HG03457 (cell line): ENCODE measurements at regions not wholly inside any gene's neighbourhood (a gene's known extent, or its start where the extent isn't known, plus 50 kb on each side); places are given as distances from the start of the nearest gene placed in this dataset.
"Not testable (repeated sequence)": the region's sequence is repeated elsewhere in the genome, so short reads cannot be mapped to it uniquely, and the experiment has no call there.

ENCODE experiments used
- ATAC-seq: cut with Tn5 transposase; IDR thresholded peaks from one replicate; pipeline ENCODE4 v1.9.1; 2021; ENCODE audit warnings: moderate number of reproducible peaks; ENCODE audit not compliant: unreplicated experiment

DNA sequence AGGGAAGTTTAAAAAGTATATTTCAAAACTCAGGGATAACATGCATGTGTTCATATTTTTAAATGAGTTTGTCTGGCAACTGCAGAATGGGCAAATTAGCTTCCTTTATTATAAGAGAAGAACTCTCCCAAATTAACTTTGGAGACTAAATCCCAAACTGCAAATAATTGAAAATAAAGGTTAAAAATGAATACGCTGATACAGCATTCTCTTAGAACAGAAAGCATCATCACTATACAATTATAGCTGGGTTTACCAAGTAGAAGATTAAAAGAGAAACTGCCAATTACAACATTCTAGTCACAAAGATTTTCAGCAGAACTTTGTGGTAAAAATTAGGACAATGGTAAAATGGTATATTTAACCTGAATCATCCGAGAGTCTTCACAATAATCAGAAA lies 73.3 kb downstream of the OLFM4 start:
- ATAC-seq, result no peak

DNA sequence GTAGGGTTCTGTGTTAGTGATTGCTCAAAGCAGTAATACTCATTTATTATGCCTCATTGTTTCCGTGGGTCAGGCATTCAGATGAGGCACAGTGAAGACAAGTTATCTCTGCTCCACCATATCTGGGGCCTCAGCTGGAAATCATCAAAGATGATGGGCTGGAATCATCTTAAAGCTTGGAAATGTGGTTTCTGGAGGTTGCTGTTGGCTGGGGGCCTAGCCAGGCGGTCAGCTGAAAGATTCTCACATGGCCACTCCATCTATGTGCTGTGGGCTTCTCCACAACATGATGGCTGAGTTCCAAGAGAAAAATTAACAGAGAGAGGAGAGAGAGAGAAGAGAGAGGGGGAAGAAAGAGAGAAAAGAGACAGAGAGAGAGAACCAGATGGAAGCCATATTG lies 75.5 kb downstream of the OLFM4 start:
- no peak for ATAC-seq

DNA sequence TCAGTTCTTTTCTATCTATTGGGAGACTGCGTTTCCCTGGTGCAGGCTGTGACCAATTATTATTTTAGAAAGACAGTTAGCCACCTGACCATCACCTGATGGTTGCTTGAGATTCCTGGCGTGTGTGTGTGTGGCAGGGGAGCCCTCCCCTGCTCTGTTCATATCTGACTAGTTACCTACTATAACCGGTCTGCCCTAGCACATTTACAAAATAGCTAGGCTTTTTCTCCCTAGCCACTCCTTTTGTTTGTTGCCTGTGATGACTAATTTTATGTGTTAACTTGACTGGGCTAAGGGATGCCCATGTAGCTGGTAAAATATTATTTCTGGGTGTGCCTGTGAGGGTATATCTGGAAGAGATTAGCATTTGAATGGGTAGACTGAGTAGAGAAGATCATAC lies 76.9 kb downstream of the OLFM4 start:
- no peak for ATAC-seq

DNA sequence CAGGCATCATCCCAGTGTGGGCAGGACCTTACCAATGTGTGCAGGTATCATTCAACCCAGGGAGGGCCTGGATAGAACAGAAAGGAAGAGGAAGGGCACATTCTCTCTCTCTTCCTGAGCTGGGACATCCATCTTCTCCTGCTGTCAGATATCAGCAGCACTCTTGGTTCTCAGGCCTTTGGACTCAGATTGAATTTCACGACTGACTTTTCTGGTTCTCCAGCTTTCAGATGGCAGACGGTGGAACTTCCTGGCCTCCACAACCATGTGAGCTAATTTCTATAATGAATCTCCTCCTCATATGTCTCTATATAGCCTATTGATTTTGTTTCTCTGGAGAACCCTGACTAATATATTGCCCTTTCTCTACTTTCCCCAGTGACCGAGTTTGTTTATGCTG lies 77.3 kb downstream of the OLFM4 start:
- no peak for ATAC-seq

DNA sequence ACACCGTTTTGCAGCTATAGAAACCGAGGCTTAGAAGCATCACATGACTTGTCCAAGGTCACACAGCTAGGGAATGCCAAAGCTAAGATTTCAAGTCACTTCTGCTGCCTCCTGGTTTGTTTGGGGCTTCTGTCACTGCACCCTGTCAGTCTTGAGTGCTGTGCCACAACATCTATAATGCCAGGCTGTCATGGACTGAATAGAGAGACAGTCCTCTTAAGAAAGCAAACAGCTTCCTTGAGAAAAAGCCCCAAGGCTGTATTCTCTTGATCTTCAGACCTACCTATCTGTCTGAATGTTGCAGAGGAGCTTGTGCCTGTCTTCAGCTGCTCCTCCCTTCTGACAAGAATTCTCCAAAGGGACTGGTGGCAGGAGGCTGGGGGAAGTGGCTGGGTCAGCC lies 81.6 kb downstream of the OLFM4 start:
- ATAC-seq, result no peak

DNA sequence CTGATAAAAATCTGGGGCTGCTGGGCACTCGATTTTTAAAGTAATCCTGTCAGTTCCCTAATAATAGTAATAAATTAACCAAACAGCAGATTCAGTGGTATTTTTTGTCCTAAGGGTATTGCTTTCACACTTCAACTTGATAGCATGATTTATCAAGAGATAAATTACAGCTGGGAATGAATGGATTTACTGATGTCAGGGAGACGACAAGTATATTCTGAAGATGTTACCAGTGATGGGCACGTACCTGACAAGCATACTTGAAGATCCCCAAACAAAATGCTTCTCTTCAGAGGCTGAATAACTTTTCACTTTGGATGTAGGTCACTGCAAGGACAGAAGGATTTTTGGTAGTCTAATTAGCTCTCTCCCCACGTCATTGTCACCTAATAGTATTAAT lies 82.0 kb downstream of the OLFM4 start:
- ATAC-seq, result no peak

DNA sequence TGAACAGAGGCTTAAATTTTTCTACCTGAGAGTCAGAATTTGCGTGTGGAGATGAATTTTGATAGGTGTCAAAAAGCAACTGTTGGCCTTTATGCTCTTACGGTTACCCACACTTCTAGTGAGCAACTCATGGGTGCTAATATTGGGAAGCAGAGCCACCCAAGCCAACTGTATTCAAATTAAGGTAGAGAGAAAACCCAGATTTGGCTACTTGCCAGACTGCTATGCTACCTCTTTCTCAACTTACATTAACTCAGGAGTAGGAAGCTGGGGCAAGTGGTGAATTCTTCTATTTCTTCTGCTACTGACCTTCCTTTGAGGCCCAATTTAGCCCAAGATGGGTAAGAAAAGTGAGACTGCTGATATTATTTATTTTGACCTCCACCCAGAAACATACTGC lies 83.9 kb downstream of the OLFM4 start:
- no peak for ATAC-seq

DNA sequence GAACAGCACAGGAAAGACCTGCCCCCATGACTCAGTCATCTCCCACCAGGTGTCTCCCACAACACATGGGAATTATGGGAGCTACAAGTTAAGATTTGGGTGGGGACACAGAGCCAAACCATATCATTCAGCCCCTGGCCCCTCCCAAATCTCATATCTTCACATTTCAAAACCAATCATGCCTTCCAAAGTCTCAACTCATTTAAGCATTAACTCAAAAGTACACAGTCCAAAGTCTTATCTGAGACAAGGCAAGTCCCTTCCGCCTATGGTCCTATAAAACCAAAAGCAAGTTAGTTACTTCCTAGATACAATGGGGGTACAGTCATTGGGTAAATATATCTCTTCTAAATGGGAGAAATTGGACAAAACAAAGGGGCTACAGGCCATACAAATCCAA lies 88.4 kb downstream of the OLFM4 start:
- ATAC-seq, result not testable (repeated sequence)

DNA sequence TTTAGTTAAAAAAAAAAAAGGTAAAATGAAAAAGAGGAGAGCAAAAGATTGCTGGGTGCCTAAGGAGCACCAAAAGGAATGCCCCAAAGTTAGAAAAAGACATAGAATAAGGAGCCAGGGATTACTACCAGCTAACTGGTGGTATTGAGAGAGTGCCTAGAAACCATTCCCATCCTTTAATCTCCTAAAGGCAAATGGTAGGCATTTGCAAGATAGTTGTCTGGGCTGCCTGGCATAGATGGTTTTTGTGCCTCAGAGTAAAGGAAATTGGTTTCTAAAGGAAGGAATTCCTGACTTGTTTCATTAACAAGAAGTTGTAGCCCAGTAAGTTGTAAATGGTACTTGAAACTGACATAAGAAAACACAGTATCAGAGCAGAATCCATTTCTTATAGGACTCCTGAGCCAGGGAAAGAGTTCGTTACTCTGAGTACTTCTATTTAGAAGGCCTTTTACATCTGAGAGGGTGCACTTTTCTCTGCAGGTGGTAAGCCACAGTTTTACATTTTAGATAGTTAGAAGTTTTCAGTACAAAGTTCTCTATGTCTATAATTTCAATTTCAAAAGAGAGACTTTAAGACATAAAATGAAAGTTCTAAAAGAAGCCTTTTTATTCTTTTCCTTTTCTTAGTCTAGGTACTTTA lies 92.6 kb downstream of the OLFM4 start:
- ATAC-seq, result no peak

DNA sequence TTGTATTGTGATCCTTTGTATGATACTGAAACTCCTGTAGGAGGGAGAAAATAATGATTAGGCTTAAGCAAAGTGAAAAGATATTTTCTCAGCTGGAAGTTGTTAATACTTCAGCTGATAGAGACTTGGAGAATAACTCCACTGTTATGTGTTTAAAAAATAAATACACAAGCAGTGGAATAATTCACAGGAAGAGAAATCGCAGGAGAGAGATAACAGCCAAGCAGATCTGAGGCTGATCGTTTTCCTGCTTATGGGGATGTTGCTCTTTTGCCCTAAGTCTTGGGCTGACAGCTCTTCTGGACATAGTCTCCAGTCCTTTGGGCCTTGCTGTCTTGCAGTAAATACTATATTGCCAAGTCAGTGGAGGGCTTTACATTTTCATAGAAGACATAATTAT lies 93.3 kb downstream of the OLFM4 start:
- no peak for ATAC-seq

DNA sequence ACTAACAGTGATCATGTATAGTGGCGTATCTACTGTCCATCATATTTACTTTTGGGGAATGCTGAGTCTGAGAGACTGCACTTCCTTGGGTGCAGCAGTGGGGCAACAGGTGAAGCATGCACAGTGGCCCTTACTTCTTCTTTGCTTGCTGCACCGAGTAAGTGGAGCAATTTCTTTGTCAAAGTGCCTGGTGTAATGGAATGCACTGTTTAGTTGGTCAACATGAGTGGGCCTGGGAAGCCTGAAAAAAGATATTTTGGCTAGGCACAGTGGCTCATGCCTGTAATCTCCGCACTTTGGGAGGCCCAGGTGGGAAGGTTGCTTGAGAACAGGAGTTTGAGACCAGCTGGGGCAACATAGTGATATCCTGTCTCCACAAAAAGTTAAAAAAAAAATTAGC lies 94.9 kb downstream of the OLFM4 start:
- no peak for ATAC-seq

DNA sequence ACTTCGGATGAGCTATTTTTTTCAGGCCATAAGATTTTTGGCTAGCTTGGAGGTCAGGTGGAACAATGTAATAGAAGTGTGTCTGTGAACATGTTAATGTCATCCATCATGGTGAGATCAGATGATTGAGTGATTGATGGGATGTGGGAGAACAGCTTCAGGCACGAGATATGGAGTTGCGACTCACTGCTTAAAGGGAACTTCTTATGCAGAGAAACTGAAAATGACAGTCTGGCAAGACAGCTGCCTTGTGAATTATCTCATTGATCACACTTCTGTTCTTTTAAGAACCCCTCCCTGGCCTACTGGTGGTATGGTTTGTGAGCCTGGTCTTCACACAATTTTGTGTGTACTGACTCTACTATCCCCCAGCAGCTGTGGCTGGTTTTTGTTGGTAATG lies 96.0 kb downstream of the OLFM4 start:
- no peak for ATAC-seq

DNA sequence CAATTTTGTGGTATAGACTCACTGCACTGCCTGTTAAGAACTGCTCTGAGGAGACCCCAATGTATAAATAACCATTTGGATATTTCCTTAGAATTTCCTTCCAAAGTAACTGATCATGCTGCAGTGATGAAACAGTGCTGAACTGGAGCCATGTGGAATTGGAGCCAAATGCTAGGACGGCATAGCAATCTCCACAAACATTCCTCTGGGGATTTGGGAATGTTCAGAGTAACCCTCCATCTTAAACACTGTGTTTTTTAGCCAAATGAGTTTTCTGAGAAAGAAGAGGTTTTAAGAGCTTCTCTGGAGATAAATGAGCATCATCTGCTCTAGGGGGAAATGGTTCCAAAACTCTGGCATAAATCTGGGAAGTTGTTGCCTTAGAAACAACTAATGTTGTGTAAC lies 98.2 kb downstream of the OLFM4 start:
- ATAC-seq, result no peak

DNA sequence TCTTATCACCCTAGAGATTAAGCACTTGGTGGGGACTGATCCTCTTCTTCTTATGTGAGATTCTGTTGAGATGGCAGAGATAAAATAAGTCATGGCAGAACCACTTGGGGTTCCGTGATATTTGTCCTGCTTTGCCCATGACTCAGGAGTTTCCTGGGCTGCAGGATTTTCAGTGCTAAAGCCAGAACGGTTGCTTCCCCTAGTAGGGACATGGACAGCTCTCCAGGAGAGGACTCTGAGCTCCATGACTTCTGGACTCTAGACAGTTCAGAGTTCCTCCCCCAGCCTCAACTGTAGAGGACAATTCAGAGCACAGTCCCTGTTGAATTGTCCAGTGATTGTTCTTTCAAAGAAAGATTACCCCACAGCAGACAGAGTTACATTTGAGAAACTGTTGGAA lies 98.8 kb downstream of the OLFM4 start:
- no peak for ATAC-seq

DNA sequence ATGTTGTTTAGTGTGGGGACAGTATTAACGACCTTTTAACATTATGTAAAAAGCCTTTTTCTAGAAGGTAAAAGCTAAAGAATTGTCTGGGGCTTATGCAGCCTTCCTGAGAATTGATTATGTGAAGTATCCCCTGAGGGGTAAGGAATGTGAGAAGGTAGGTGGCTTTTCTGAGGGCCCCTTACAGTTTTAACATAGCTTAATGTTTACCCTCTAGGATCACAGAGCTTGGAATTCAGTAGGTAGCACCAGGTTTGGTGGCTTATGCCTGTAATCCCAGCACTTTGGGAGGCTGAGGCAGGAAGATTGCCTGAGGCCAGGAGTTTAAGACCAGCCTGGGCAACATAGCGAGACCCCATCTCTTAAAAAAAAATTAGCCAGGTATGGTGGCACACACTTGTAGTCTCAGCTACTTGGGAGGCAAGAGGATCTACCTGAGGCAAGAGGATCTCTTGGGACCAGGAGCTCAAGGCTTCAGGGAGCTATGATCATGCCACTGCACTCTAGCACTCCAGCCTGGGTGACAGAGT lies 101.3 kb downstream of the OLFM4 start:
- no peak for ATAC-seq

DNA sequence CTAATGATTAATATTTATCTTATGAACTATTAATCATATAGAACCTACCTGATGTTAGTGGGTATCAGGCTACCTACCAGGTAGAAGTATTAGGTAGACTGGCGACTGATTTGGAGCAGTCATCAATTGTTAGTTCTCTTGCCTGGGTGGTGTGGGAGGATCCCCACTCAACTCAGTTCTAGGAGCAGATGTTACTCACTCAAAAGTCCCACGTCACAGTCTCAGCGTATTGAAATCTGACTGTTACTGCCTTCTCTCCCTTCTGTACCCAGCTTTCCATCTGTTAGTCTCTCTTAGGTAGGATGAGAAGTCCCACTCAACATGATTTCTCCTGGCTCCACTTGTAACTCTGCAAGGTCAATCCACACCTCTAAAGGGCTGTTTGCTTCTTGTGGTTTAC lies 102.7 kb downstream of the OLFM4 start:
- no peak for ATAC-seq

DNA sequence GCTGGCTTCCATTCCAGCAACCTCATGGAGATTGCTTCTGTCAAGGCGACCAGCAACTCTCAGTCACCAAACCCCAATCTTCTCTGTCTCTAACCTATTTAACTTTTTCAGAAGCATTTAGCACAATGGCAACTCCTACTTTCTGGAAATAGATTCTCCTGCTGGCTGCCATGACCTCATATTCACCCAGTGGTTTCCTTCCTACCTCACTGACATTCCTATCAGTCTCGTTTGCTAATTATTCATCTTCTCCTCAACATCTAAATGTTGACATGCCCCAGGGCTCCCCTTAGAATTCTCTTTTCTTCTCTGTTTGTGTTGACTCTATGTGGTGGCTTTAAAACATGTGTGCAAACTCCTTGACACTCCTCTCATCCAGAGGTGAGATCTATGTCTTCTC lies 106.7 kb downstream of the OLFM4 start:
- no peak for ATAC-seq

DNA sequence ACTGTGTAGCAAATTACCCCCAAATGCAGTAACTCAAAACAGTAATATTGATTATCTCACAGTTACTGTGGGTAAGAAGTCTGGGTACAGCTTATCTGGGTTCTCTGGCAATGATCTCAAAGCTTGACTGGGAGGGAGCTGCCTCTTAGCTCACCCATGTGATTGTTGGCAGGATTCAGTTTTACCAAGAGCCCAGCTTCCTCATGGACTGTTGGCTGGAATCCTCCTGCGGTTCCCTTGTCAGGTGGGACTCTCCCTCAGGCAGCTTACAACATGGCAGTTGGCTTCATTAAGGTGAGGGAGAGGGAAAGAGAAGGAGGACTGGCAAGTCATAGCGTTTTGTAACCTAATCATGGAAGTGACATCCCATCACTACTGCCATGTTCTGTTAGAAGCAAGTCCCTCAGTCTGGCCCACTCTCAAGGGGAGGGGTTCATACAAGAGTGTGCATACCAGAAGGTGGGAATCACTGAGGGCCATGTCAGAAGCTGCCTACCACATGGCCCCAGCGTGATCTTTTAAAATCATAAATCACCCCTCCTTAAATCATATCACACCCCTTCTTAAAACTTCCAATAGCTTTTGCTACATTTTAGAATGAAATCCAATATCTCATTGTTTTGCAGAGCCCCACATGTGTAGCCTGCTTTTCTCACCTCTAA lies 108.1 kb downstream of the OLFM4 start:
- ATAC-seq, result no peak

DNA sequence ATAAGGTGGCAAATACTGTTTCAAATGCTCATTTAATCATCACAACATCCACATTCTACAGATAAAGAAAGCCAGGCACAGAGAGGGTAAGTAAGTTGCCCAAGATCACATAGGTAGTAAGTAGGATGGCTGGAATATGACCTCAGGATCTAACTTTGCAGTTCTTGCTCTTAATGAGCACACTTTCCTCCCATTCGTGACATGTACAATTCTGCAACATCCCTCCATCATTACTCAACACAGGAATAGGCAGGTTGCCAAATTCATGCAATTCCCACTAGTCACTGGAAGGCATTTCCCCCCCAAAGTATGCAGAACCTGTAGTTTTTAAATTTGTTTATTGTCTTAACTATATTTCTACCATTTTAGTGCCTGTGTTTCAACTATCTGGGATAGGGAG lies 109.2 kb downstream of the OLFM4 start:
- ATAC-seq, result no peak

DNA sequence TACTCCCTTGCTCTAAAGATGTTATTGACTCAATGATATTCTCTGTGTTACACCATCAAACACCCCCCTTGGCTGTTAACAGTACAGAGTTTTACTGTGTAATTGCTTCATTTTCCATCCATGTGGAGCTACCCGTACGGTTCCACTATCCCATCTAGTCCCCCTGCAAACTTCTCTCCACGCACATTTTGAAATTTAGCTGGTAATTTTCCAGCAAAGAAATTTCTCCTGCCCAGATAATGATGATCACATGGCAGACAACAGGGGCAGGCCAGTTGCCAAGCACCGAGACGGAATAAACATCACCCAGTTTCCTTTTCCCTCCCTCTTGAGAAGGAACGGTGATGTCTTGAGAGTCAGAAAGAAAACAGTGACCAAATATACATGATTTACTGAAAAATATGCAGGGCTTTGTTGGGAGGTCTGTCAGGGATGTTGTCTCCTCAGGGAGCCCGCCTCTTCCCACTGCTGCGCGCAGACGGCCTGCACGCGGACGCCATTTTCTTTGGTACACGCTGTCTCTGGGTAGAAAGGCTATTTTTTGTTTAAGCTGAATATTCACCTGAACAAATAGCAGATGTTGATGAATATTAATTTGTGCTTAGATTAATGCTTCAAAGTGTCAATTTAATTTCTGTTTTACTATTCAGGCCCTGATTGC lies 109.9 kb downstream of the OLFM4 start:
- no peak for ATAC-seq

DNA sequence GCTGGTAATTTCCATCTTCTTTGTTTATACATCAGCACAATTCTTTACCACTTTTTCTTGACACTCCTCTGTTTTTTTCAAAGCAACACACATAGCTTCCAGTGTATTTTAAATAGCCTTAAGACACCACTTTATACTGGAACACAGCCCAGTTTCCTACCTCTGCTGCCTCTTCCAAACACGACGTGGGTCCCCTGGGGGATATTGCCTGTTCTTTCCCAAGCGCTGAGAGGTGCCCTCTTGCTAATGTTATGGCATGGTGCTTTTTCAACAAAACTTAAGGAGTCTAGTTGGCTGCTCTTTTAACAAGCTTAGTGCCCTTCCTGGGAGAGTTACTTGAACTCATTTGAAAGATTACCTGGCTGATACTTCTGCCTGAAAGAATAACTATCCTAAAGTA lies 112.7 kb downstream of the OLFM4 start:
- no peak for ATAC-seq

DNA sequence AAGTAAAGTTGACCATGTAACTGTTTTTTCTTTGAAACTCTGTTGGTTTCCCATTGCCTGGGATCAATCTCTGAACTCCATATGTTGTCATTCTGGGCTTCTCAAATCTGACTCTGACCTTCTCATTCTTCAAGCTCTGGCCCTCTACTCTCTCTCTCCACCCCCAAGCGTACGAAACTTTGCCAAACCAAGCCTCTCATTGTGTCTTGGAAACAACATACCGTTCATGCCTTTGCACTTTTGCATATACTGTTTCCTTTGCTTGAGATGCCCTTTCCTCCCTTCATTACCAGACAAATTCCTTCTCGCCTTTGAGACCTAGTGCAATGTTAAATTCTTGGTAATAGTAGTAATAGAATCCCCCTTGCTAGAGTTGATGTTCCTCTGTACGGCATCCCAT lies 113.7 kb downstream of the OLFM4 start:
- no peak for ATAC-seq
